ENCODE measurements at regions not wholly inside any gene's neighbourhood (a gene's known extent, or its start where the extent isn't known, plus 50 kb on each side); places are given as distances from the start of the nearest gene placed in this dataset.

DNA sequence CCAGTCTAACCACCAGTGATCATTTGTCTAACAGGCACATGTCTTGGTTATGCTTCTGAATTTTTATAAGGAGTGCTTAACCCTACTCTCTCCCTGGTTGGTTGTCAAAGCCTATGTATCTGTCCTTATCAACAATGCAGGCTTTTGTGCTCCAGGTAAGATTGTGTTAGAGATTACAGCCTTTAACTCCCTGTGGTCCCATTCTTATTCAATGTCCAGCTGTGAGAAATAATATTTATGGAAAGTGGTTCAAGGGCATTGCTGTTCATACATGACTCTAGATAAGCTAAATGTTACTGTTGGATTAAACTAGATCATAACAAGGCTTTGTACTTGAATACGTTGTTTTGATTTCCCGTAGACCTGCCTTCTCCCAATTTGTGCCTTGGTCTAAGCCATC lies 146.1 kb upstream of the TSC22D2 start:
- TF ChIP-seq, protein P1, sequence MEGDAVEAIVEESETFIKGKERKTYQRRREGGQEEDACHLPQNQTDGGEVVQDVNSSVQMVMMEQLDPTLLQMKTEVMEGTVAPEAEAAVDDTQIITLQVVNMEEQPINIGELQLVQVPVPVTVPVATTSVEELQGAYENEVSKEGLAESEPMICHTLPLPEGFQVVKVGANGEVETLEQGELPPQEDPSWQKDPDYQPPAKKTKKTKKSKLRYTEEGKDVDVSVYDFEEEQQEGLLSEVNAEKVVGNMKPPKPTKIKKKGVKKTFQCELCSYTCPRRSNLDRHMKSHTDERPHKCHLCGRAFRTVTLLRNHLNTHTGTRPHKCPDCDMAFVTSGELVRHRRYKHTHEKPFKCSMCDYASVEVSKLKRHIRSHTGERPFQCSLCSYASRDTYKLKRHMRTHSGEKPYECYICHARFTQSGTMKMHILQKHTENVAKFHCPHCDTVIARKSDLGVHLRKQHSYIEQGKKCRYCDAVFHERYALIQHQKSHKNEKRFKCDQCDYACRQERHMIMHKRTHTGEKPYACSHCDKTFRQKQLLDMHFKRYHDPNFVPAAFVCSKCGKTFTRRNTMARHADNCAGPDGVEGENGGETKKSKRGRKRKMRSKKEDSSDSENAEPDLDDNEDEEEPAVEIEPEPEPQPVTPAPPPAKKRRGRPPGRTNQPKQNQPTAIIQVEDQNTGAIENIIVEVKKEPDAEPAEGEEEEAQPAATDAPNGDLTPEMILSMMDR (IDR thresholded peaks at IDR 0.05), result no peak
- TF ChIP-seq POLR2A (IDR thresholded peaks at IDR 0.05) (no peak), POLR2AphosphoS5 (IDR thresholded peaks at IDR 0.05; ENCODE audit: insufficient read depth in 1 of 2, low read depth in 1 of 2) (no peak)
